ENCODE measurements at regions not wholly inside any gene's neighbourhood (a gene's known extent, or its start where the extent isn't known, plus 50 kb on each side); places are given as distances from the start of the nearest gene placed in this dataset.

- TF ChIP-seq CTCF (conservative IDR thresholded peaks at IDR 0.05; ENCODE audit: low read depth, low read length) (no peak), EZH2phosphoT487 (IDR thresholded peaks at IDR 0.05; ENCODE audit: borderline replicate concordance, low read length) (no peak)
These were observed 133.5 kb downstream of the URB2 start for GRCh38 chr1:229759586-229759985.
